MM.1S (cell line): ENCODE measurements at regions not wholly inside any gene's neighbourhood (a gene's known extent, or its start where the extent isn't known, plus 50 kb on each side); places are given as distances from the start of the nearest gene placed in this dataset.

Source experiments
- DNase-seq: peaks from one replicate; pipeline ENCODE4 v3.0.0-alpha.2; 2015
- H2AFZ ChIP-seq: fragments of 300-600 bp; sonication (generic); 2 replicates; pipeline ENCODE4 v1.6.0; 2016; ENCODE audit warnings: antibody characterized with exemption, low read length
- H3F3A ChIP-seq: fragments of 300-600 bp; sonication (generic); 2 replicates; pipeline ENCODE4 v1.6.1; 2016; ENCODE audit warnings: mild to moderate bottlenecking, antibody characterized with exemption, low read length, moderate library complexity, mixed read lengths; ENCODE audit not compliant: insufficient read depth
- H3K27ac ChIP-seq: fragments of 300-600 bp; sonication (generic); 2 replicates; pipeline ENCODE4 v1.5.1; 2016; ENCODE audit warnings: mild to moderate bottlenecking, low read length
- H3K27me3 ChIP-seq: fragments of 300-600 bp; sonication (generic); replicated peaks from 2 replicates; pipeline ENCODE4 v1.6.0; 2016; ENCODE audit warnings: low read length; ENCODE audit not compliant: insufficient read depth
- H3K36me3 ChIP-seq: fragments of 300-600 bp; sonication (generic); replicated peaks from 2 replicates; pipeline ENCODE4 v1.6.1; 2016; ENCODE audit warnings: mild to moderate bottlenecking, low read length, mixed read lengths; ENCODE audit not compliant: insufficient read depth
- H3K4me1 ChIP-seq: fragments of 300-600 bp; sonication (generic); 2 replicates; pipeline ENCODE4 v1.6.1; 2016; ENCODE audit warnings: low read length, mixed read lengths
- H3K4me2 ChIP-seq: fragments of 300-600 bp; sonication (generic); 2 replicates; pipeline ENCODE4 v1.6.0; 2016; ENCODE audit warnings: low read depth, low read length
- H3K4me3 ChIP-seq: fragments of 300-600 bp; sonication (generic); 2 replicates; pipeline ENCODE4 v1.5.1; 2016; ENCODE audit warnings: low read length, mixed read lengths
- H3K79me2 ChIP-seq: fragments of 300-600 bp; sonication (generic); 2 replicates; pipeline ENCODE4 v1.6.1; 2016; ENCODE audit warnings: mixed run types, low read length, mixed read lengths
- H3K9ac ChIP-seq: fragments of 300-600 bp; sonication (generic); 2 replicates; pipeline ENCODE4 v1.6.1; 2016; ENCODE audit warnings: low read length, mixed read lengths
- H3K9me2 ChIP-seq: fragments of 300-600 bp; sonication (generic); replicated peaks from 2 replicates; pipeline ENCODE4 v1.6.1; 2016; ENCODE audit warnings: mild to moderate bottlenecking, low read length, mixed read lengths; ENCODE audit not compliant: insufficient read depth
- H3K9me3 ChIP-seq: fragments of 300-600 bp; sonication (generic); replicated peaks from 2 replicates; pipeline ENCODE4 v1.6.1; 2016; ENCODE audit warnings: mild to moderate bottlenecking, low read length, mixed read lengths; ENCODE audit not compliant: insufficient read depth
- H4K20me1 ChIP-seq: fragments of 300-600 bp; sonication (generic); 2 replicates; pipeline ENCODE4 v1.6.1; 2016; ENCODE audit warnings: mild to moderate bottlenecking, low read length, moderate library complexity, mixed read lengths; ENCODE audit not compliant: insufficient read depth
- EZH2 ChIP-seq: fragments of 300-600 bp; sonication (generic); optimal IDR thresholded peaks from 2 replicates; pipeline ENCODE3; 2017; ENCODE audit warnings: low read depth, mild to moderate bottlenecking, antibody characterized with exemption, low read length, mixed read lengths
- EZH2phosphoT487 ChIP-seq: fragments of 300-600 bp; sonication (generic); IDR thresholded peaks from 2 replicates; pipeline ENCODE4 v1.6.1; 2018; ENCODE audit warnings: antibody characterized with exemption, low read length
- TF ChIP-seq, protein P1 (sequence below): fragments of 300-600 bp; sonication (generic); IDR thresholded peaks from 2 replicates; pipeline ENCODE4 v1.5.1; 2016; ENCODE audit warnings: antibody characterized with exemption, low read length, mixed read lengths

- Histone ChIP-seq H3K9me2 (no peaks in the 10 kb centered on the region), H2AFZ (no peak overlapping the region), H3K79me2 (no peaks in the 10 kb centered on the region), H3K27me3 (peaks cover 89% of the 10 kb centered on the region), H3K27ac (no peak overlapping the region), H3K9me3 (no peaks in the 10 kb centered on the region), H3K9ac (no peak overlapping the region), H3F3A (no peaks in the 10 kb centered on the region), H3K4me3 (no peak overlapping the region), H3K36me3 (no peaks in the 10 kb centered on the region), H4K20me1 (no peaks in the 10 kb centered on the region), H3K4me1 (no peaks in the 10 kb centered on the region), H3K4me2 (no peak overlapping the region)
- TF ChIP-seq EZH2phosphoT487: no peak
- TF ChIP-seq EZH2: no peak
- TF ChIP-seq, protein P1, sequence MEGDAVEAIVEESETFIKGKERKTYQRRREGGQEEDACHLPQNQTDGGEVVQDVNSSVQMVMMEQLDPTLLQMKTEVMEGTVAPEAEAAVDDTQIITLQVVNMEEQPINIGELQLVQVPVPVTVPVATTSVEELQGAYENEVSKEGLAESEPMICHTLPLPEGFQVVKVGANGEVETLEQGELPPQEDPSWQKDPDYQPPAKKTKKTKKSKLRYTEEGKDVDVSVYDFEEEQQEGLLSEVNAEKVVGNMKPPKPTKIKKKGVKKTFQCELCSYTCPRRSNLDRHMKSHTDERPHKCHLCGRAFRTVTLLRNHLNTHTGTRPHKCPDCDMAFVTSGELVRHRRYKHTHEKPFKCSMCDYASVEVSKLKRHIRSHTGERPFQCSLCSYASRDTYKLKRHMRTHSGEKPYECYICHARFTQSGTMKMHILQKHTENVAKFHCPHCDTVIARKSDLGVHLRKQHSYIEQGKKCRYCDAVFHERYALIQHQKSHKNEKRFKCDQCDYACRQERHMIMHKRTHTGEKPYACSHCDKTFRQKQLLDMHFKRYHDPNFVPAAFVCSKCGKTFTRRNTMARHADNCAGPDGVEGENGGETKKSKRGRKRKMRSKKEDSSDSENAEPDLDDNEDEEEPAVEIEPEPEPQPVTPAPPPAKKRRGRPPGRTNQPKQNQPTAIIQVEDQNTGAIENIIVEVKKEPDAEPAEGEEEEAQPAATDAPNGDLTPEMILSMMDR: no peak
- DNase-seq: no peak
Observed at GRCh38 chr11:70636659-70637058, 238.3 kb downstream of the CTTN start.

GRCh38 chr11:70637186-70637800, 239.0 kb downstream of the CTTN start:
- Histone ChIP-seq H4K20me1 (no peaks in the 10 kb centered on the region), H3K27me3 (peaks cover 91% of the 10 kb centered on the region), H2AFZ (no peak overlapping the region), H3K4me1 (no peaks in the 10 kb centered on the region), H3K4me2 (no peak overlapping the region), H3K9me2 (no peaks in the 10 kb centered on the region), H3K27ac (no peak overlapping the region), H3K36me3 (no peaks in the 10 kb centered on the region), H3K9me3 (no peaks in the 10 kb centered on the region), H3K4me3 (no peak overlapping the region), H3K79me2 (no peaks in the 10 kb centered on the region), H3F3A (no peaks in the 10 kb centered on the region), H3K9ac (no peak overlapping the region)
- TF ChIP-seq, protein P1: no peak
- TF ChIP-seq EZH2 (no peak), EZH2phosphoT487 (no peak)
- no peak for DNase-seq

DNA sequence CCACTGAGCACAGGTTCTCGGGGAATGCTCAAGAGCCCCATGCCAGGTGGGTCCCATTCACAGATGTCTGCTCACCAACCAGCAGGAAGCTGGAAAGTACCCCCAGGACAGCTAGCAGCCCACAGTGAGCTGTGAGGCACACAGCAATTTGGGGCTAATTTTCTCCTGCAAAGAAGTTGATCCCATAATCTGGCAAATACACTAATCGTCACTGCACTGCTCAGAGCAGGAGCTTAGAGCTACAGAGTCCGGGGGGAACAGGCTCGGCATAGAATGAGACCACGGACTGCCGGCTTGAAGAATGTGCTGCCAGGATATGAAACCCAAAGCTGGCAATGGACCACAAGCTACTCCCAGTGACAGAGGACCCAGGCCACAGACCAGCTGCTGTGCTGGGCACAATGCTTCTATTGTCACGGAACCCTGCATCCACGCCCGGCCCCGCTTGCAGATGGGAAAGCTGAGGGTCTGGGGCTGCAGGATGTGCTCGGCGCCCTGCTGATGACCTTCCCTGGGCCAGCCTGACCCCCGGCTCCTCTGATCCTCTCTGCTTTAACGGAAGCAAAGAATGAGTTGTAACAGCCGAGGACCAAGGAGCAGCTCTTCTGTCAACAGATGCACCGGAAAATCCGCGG, 239.7 kb downstream of the CTTN start:
- no peaks in the 10 kb centered on the region for H3F3A ChIP-seq
- peaks cover 93% of the 10 kb centered on the region for H3K27me3 ChIP-seq
- no peak overlapping the region for H3K4me3 ChIP-seq
- no peaks in the 10 kb centered on the region for H3K4me1 ChIP-seq
- no peaks in the 10 kb centered on the region for H3K36me3 ChIP-seq
- no peak overlapping the region for H3K27ac ChIP-seq
- no peaks in the 10 kb centered on the region for H3K79me2 ChIP-seq
- no peak overlapping the region for H2AFZ ChIP-seq
- TF ChIP-seq, protein P1: no peak
- TF ChIP-seq EZH2phosphoT487: no peak
- no peak for TF ChIP-seq EZH2
- DNase-seq: no peak
- no peaks in the 10 kb centered on the region for H3K9me2 ChIP-seq
- no peaks in the 10 kb centered on the region for H4K20me1 ChIP-seq
- no peak overlapping the region for H3K9ac ChIP-seq
- H3K9me3 ChIP-seq: no peaks in the 10 kb centered on the region
- H3K4me2 ChIP-seq: no peak overlapping the region
